Caco-2 (cell line): ENCODE measurements at regions not wholly inside any gene's neighbourhood (a gene's known extent, or its start where the extent isn't known, plus 50 kb on each side); places are given as distances from the start of the nearest gene placed in this dataset.

Experiments used
- BruUV-seq: library from RNA; stranded (reverse); fragments of 400-500 nt; replicated peaks from 2 replicates; lab custom pipeline; 2021; lab: Mats Ljungman, UMichigan
- CTCF ChIA-PET: fragments of 300-600 bp; sonication (Branson Sonifier 250); formaldehyde crosslinking; loops from one replicate; lab custom pipeline; 2022; ENCODE audit warnings: antibody characterized with exemption; lab: Charles Lee
- POLR2A ChIA-PET: fragments of 300-600 bp; sonication (Branson Sonifier 250); formaldehyde crosslinking; loops from one replicate; lab custom pipeline; 2022; ENCODE audit warnings: antibody characterized with exemption; lab: Charles Lee
- DNase-seq, 2 experiments: peaks; one replicate each; pipeline versions ENCODE4 v3.0.0 to v3.0.0-alpha.2; 2020 to 2022
- H3K27me3 ChIP-seq: replicated peaks from 2 replicates; pipeline ENCODE4 v1.6.0; 2011; ENCODE audit warnings: low read length; ENCODE audit not compliant: control insufficient read depth, insufficient read depth
- H3K36me3 ChIP-seq: 2 replicates; pipeline ENCODE4 v1.5.1; 2011; ENCODE audit warnings: low read length; ENCODE audit not compliant: control insufficient read depth, insufficient read depth
- H3K4me1 ChIP-seq: fragments of 250-450 bp; sonication (Bioruptor Pico); 2 replicates; pipeline ENCODE4 v1.5.1; 2020; ENCODE audit warnings: mild to moderate bottlenecking
- H3K4me3 ChIP-seq: 2 replicates; pipeline ENCODE4 v1.5.1; 2011; ENCODE audit warnings: low read depth, mild to moderate bottlenecking, control low read depth, low read length
- H3K9me3 ChIP-seq: fragments of 250-450 bp; sonication (Bioruptor Pico); 2 replicates; pipeline ENCODE4 v1.5.1; 2020; ENCODE audit warnings: mild to moderate bottlenecking, moderate library complexity
- H3K27ac Mint-ChIP-seq: one replicate; pipeline ENCODE4 v1.8.0; 2022; ENCODE audit warnings: mixed read lengths; ENCODE audit not compliant: unreplicated experiment
- H3K27me3 Mint-ChIP-seq: one replicate; pipeline ENCODE4 v1.8.0; 2022; ENCODE audit warnings: mixed read lengths; ENCODE audit not compliant: insufficient read depth, unreplicated experiment
- H3K36me3 Mint-ChIP-seq: one replicate; pipeline ENCODE4 v1.8.0; 2022; ENCODE audit warnings: mild to moderate bottlenecking, mixed read lengths; ENCODE audit not compliant: insufficient read depth, unreplicated experiment
- H3K4me1 Mint-ChIP-seq: one replicate; pipeline ENCODE4 v1.8.0; 2022; ENCODE audit warnings: low read depth, mixed read lengths; ENCODE audit not compliant: unreplicated experiment
- H3K4me3 Mint-ChIP-seq: one replicate; pipeline ENCODE4 v1.8.0; 2022; ENCODE audit warnings: mild to moderate bottlenecking, moderate library complexity, mixed read lengths; ENCODE audit not compliant: unreplicated experiment
- H3K9me3 Mint-ChIP-seq: one replicate; pipeline ENCODE4 v1.8.0; 2022; ENCODE audit warnings: mixed read lengths; ENCODE audit not compliant: unreplicated experiment
- intact Hi-C: fragments of 100-400 bp; cut with micrococcal nuclease; formaldehyde crosslinking; loops from one replicate; pipeline ENCODE4 v1.10.0; 2022; ENCODE audit not compliant: unreplicated experiment
- TF ChIP-seq, protein P1 (sequence below), 2 experiments: fragments of 200-600 bp in 1 of 2; IDR thresholded peaks; 1 replicate in 1 of 2; 2 replicates in 1 of 2; pipeline versions ENCODE4 v1.5.1 to v1.8.0; 2011 to 2022; ENCODE audit warnings: antibody characterized with exemption in 1 of 2, control low read depth in 1 of 2, inconsistent platforms in 1 of 2, low read depth in 1 of 2, low read length in 1 of 2, mild to moderate bottlenecking in 1 of 2, moderate library complexity in 1 of 2; ENCODE audit not compliant: insufficient read depth in 1 of 2, severe bottlenecking in 1 of 2, unreplicated experiment in 1 of 2

GRCh38 chr13:42392716-42393572 lies 121.0 kb downstream of the AKAP11 start:
- Histone ChIP-seq H3K27me3 (no peaks in the 10 kb centered on the region), H3K36me3 (no peaks in the 10 kb centered on the region), H3K9me3 (no peaks in the 10 kb centered on the region), H3K4me1 (no peaks in the 10 kb centered on the region), H3K4me3 (no peak overlapping the region)
- Mint-ChIP-seq H3K27ac (no peak overlapping the region), H3K9me3 (no peaks in the 10 kb centered on the region), H3K4me3 (no peak overlapping the region), H3K36me3 (no peaks in the 10 kb centered on the region), H3K4me1 (no peaks in the 10 kb centered on the region), H3K27me3 (peaks cover 12% of the 10 kb centered on the region)
- DNase-seq: no peak
- CTCF ChIA-PET: no interaction called here
- intact Hi-C loops: no loop called here
- POLR2A ChIA-PET: no interaction called here
- no TSS peak for BruUV-seq
- TF ChIP-seq, protein P1, sequence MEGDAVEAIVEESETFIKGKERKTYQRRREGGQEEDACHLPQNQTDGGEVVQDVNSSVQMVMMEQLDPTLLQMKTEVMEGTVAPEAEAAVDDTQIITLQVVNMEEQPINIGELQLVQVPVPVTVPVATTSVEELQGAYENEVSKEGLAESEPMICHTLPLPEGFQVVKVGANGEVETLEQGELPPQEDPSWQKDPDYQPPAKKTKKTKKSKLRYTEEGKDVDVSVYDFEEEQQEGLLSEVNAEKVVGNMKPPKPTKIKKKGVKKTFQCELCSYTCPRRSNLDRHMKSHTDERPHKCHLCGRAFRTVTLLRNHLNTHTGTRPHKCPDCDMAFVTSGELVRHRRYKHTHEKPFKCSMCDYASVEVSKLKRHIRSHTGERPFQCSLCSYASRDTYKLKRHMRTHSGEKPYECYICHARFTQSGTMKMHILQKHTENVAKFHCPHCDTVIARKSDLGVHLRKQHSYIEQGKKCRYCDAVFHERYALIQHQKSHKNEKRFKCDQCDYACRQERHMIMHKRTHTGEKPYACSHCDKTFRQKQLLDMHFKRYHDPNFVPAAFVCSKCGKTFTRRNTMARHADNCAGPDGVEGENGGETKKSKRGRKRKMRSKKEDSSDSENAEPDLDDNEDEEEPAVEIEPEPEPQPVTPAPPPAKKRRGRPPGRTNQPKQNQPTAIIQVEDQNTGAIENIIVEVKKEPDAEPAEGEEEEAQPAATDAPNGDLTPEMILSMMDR (IDR thresholded peaks at IDR 0.05; ENCODE audit: insufficient read depth in 1 of 2, low read depth in 1 of 2, low read length in 1 of 2, severe bottlenecking in 1 of 2, unreplicated experiment in 1 of 2): no peak

- H3K4me3 Mint-ChIP-seq: no peak overlapping the region
- no peak overlapping the region for H3K4me3 ChIP-seq
- intact Hi-C loops: no loop called here
- H3K4me1 ChIP-seq: no peaks in the 10 kb centered on the region
- no peaks in the 10 kb centered on the region for H3K27me3 ChIP-seq
- BruUV-seq: no TSS peak
- H3K27me3 Mint-ChIP-seq: peaks cover 12% of the 10 kb centered on the region
- no peaks in the 10 kb centered on the region for H3K36me3 Mint-ChIP-seq
- no peaks in the 10 kb centered on the region for H3K4me1 Mint-ChIP-seq
- CTCF ChIA-PET: no interaction called here
- no peak overlapping the region for H3K27ac Mint-ChIP-seq
- no peaks in the 10 kb centered on the region for H3K9me3 ChIP-seq
- POLR2A ChIA-PET: no interaction called here
- H3K36me3 ChIP-seq: no peaks in the 10 kb centered on the region
- TF ChIP-seq, protein P1 (IDR thresholded peaks at IDR 0.05; ENCODE audit: insufficient read depth in 1 of 2, low read depth in 1 of 2, low read length in 1 of 2, severe bottlenecking in 1 of 2, unreplicated experiment in 1 of 2): no peak
- no peaks in the 10 kb centered on the region for H3K9me3 Mint-ChIP-seq
- DNase-seq: no peak
Measured at GRCh38 chr13:42393573-42394360, 121.8 kb downstream of the AKAP11 start.

- intact Hi-C loops: no loop called here
- Mint-ChIP-seq H3K4me3 (no peak overlapping the region), H3K4me1 (no peaks in the 10 kb centered on the region), H3K27me3 (peaks cover 12% of the 10 kb centered on the region), H3K27ac (no peak overlapping the region), H3K9me3 (no peaks in the 10 kb centered on the region), H3K36me3 (no peaks in the 10 kb centered on the region)
- no TSS peak for BruUV-seq
- CTCF ChIA-PET: no interaction called here
- Histone ChIP-seq H3K9me3 (no peaks in the 10 kb centered on the region), H3K36me3 (no peaks in the 10 kb centered on the region), H3K4me1 (no peaks in the 10 kb centered on the region), H3K4me3 (no peak overlapping the region), H3K27me3 (no peaks in the 10 kb centered on the region)
- TF ChIP-seq, protein P1 (IDR thresholded peaks at IDR 0.05; ENCODE audit: insufficient read depth in 1 of 2, low read depth in 1 of 2, low read length in 1 of 2, severe bottlenecking in 1 of 2, unreplicated experiment in 1 of 2): no peak
- no peak for DNase-seq
- POLR2A ChIA-PET: no interaction called here
Measured at GRCh38 chr13:42394361-42394708, 122.4 kb downstream of the AKAP11 start.
